Mucosa of rectum (tissue), 2 donors: ENCODE measurements at regions not wholly inside any gene's neighbourhood (a gene's known extent, or its start where the extent isn't known, plus 50 kb on each side); places are given as distances from the start of the nearest gene placed in this dataset.

Experiments used
- H3K27ac ChIP-seq, 2 donors: one replicate each; pipeline ENCODE4 v1.7.0; 2013; ENCODE audit warnings: inconsistent platforms in 2 of 2, low read depth in 2 of 2, low read length in 2 of 2
- H3K27me3 ChIP-seq, 2 donors: one replicate each; pipeline ENCODE4 v1.7.0; 2013; ENCODE audit warnings: low read length in 2 of 2; ENCODE audit not compliant: control insufficient read depth in 2 of 2, insufficient read depth in 2 of 2
- H3K36me3 ChIP-seq, 2 donors: one replicate each; pipeline ENCODE4 v1.7.0; 2013; ENCODE audit warnings: low read length in 2 of 2; ENCODE audit not compliant: control insufficient read depth in 2 of 2, insufficient read depth in 2 of 2
- H3K4me1 ChIP-seq, 2 donors: one replicate each; pipeline ENCODE4 v1.7.0; 2013; ENCODE audit warnings: low read length in 2 of 2, mild to moderate bottlenecking in 1 of 2; ENCODE audit not compliant: control insufficient read depth in 2 of 2, insufficient read depth in 2 of 2
- H3K4me3 ChIP-seq, 2 donors: one replicate each; pipeline ENCODE4 v1.7.0; 2013; ENCODE audit warnings: low read length in 2 of 2
- H3K9ac ChIP-seq, 2 donors: one replicate each; pipeline ENCODE4 v1.7.0; 2013; ENCODE audit warnings: low read length in 2 of 2, low read depth in 1 of 2, mild to moderate bottlenecking in 1 of 2
- H3K9me3 ChIP-seq, 2 donors: one replicate each; pipeline ENCODE4 v1.7.0; 2013; ENCODE audit warnings: low read length in 2 of 2; ENCODE audit not compliant: control insufficient read depth in 2 of 2
- donor health status: healthy.
- donor health status: Normal muscosa, but diverticular disease.

GRCh38 chr3:188060840-188061544 is 93.0 kb upstream of the LPP start:
- no peaks in the 10 kb centered on the region for H3K27me3 ChIP-seq
- H3K9ac ChIP-seq: no peak overlapping the region
- no peak overlapping the region for H3K27ac ChIP-seq
- H3K4me3 ChIP-seq: no peak overlapping the region
- no peaks in the 10 kb centered on the region for H3K4me1 ChIP-seq
- no peaks in the 10 kb centered on the region for H3K9me3 ChIP-seq
- no peaks in the 10 kb centered on the region for H3K36me3 ChIP-seq

GRCh38 chr3:188062216-188062615 is 91.7 kb upstream of the LPP start:
- H3K27ac ChIP-seq: no peak overlapping the region

GRCh38 chr3:188064831-188065493 is 89.0 kb upstream of the LPP start:
- H3K4me3 ChIP-seq: no peak overlapping the region
- H3K27me3 ChIP-seq: no peaks in the 10 kb centered on the region
- H3K4me1 ChIP-seq: no peaks in the 10 kb centered on the region
- H3K9ac ChIP-seq: no peak overlapping the region
- no peak overlapping the region for H3K27ac ChIP-seq
- no peaks in the 10 kb centered on the region for H3K9me3 ChIP-seq
- no peaks in the 10 kb centered on the region for H3K36me3 ChIP-seq

More at GRCh38 chr3:188062216-188062615, 91.7 kb upstream of the LPP start:
- no peak overlapping the region for H3K9ac ChIP-seq
- no peaks in the 10 kb centered on the region for H3K27me3 ChIP-seq
- no peaks in the 10 kb centered on the region for H3K9me3 ChIP-seq
- H3K4me3 ChIP-seq: no peak overlapping the region
- H3K4me1 ChIP-seq: no peaks in the 10 kb centered on the region
- no peaks in the 10 kb centered on the region for H3K36me3 ChIP-seq

- no peak overlapping the region for H3K9ac ChIP-seq
- no peak overlapping the region for H3K27ac ChIP-seq
- no peaks in the 10 kb centered on the region for H3K27me3 ChIP-seq
- no peaks in the 10 kb centered on the region for H3K36me3 ChIP-seq
- H3K9me3 ChIP-seq: no peaks in the 10 kb centered on the region
- H3K4me3 ChIP-seq: no peak overlapping the region
- no peaks in the 10 kb centered on the region for H3K4me1 ChIP-seq
These were observed 87.8 kb upstream of the LPP start for GRCh38 chr3:188066141-188066540.

DNA sequence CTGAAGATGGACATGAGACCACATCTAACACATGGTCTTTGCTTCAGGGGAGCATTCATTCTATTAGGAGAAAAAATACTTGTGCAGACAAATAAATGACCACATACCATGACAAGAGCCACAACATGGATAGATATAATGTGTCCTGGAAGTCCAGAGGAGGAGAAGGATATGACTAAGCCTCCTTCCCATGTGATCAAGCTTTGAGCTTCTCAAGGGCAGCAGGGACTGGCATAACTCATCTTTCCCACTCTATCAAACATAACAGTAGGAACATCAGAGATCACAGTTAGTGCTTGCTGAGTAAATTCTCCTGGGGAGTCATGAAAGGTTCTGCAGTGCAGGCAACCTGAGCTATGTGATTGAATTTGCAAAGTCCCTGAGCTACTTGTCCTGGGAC is 86.0 kb upstream of the LPP start:
- no peaks in the 10 kb centered on the region for H3K36me3 ChIP-seq
- no peaks in the 10 kb centered on the region for H3K9me3 ChIP-seq
- H3K27ac ChIP-seq: no peak overlapping the region
- no peak overlapping the region for H3K9ac ChIP-seq
- no peaks in the 10 kb centered on the region for H3K27me3 ChIP-seq
- H3K4me3 ChIP-seq: no peak overlapping the region
- no peaks in the 10 kb centered on the region for H3K4me1 ChIP-seq

DNA sequence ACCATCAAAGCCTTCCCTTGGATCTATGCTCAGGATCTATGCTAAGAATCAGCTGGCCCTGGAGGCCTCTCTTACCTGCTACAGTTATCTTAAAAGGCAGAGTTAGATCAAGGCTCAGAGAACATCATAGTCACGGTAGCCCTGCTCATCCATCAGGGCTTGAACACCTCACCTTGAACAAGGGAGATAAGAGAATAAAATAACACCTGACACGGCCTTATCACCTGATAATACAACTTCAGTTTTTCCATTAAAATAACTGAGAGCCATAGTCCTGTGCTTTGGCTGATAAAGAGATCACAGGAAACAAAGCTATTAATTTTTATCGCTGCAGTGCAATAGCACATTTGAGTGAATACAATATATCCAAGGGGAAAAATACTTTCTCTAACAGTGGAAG is 85.6 kb upstream of the LPP start:
- H3K4me1 ChIP-seq: no peaks in the 10 kb centered on the region
- no peaks in the 10 kb centered on the region for H3K27me3 ChIP-seq
- no peaks in the 10 kb centered on the region for H3K36me3 ChIP-seq
- H3K27ac ChIP-seq: no peak overlapping the region
- H3K9ac ChIP-seq: no peak overlapping the region
- no peak overlapping the region for H3K4me3 ChIP-seq
- no peaks in the 10 kb centered on the region for H3K9me3 ChIP-seq

GRCh38 chr3:188071636-188072035 is 82.3 kb upstream of the LPP start:
- H3K4me1 ChIP-seq: no peaks in the 10 kb centered on the region
- no peaks in the 10 kb centered on the region for H3K36me3 ChIP-seq
- H3K4me3 ChIP-seq: no peak overlapping the region
- H3K9ac ChIP-seq: no peak overlapping the region
- no peaks in the 10 kb centered on the region for H3K27me3 ChIP-seq
- H3K27ac ChIP-seq: no peak overlapping the region
- no peaks in the 10 kb centered on the region for H3K9me3 ChIP-seq

DNA sequence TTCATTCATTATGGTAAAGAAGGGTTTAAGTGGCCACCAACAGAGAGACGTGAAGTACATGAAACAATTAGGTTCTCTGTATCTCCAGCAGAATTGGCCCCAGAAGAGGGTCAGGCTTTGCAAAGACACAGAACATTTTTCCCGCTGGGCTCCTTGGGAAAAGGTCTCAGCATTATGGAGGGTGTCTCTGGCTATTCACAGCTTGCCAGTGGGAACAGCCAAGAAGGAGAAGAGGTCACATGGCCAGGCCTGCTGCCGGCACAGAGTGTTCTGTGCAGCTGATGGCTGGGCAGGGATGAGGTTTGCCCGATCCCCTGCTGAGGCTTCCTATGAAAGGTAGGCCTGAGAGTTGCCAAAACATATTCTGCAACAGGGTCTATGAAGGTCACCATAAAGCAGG is 77.8 kb upstream of the LPP start:
- H3K36me3 ChIP-seq: no peaks in the 10 kb centered on the region
- H3K27ac ChIP-seq: no peak overlapping the region
- no peaks in the 10 kb centered on the region for H3K4me1 ChIP-seq
- H3K4me3 ChIP-seq: no peak overlapping the region
- H3K27me3 ChIP-seq: no peaks in the 10 kb centered on the region
- no peak overlapping the region for H3K9ac ChIP-seq
- H3K9me3 ChIP-seq: no peaks in the 10 kb centered on the region

GRCh38 chr3:188077160-188077799 is 76.7 kb upstream of the LPP start:
- no peak overlapping the region for H3K27ac ChIP-seq
- no peaks in the 10 kb centered on the region for H3K27me3 ChIP-seq
- H3K36me3 ChIP-seq: no peaks in the 10 kb centered on the region
- H3K4me3 ChIP-seq: no peak overlapping the region
- H3K9ac ChIP-seq: no peak overlapping the region
- no peaks in the 10 kb centered on the region for H3K9me3 ChIP-seq
- H3K4me1 ChIP-seq: no peaks in the 10 kb centered on the region

GRCh38 chr3:188080091-188080490 is 73.9 kb upstream of the LPP start:
- H3K27ac ChIP-seq: no peak overlapping the region
- H3K9ac ChIP-seq: no peak overlapping the region
- no peak overlapping the region for H3K4me3 ChIP-seq
- no peaks in the 10 kb centered on the region for H3K36me3 ChIP-seq
- H3K27me3 ChIP-seq: no peaks in the 10 kb centered on the region
- no peaks in the 10 kb centered on the region for H3K4me1 ChIP-seq
- H3K9me3 ChIP-seq: no peaks in the 10 kb centered on the region
